GM18505 (cell line): ENCODE measurements at regions not wholly inside any gene's neighbourhood (a gene's known extent, or its start where the extent isn't known, plus 50 kb on each side); places are given as distances from the start of the nearest gene placed in this dataset.

Experiments used
- ATAC-seq: cut with Tn5 transposase; IDR thresholded peaks from one replicate; pipeline ENCODE4 v1.9.1; 2021; ENCODE audit not compliant: unreplicated experiment
- POLR2A ChIP-seq: IDR thresholded peaks from 4 replicates; pipeline ENCODE4 v1.6.1; 2011; ENCODE audit warnings: borderline replicate concordance; ENCODE audit not compliant: insufficient read depth, insufficient read length; ENCODE audit errors: extremely low read depth

DNA sequence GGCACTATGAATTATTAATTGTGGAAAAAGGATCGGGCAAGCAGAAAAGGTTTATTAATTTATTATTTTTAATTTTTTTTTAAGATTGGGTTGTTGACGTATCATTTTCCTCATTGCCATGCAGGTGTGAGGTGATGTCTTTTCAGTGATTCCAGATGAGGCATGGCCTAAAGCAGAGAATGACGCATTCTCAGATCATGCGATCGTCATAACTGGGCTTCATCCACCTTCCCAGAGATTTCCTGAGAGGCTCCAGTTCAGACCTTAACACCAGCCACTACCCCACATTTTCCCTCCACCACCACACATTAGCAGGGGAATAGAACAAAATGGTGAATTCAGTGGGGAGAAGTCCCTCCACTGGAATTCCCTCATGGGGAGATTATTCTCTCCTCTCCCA, 518.4 kb upstream of the SPHKAP start:
- no peak for ATAC-seq
- no peak for TF ChIP-seq POLR2A

- ATAC-seq: no peak
- TF ChIP-seq POLR2A: no peak
Measured at GRCh38 chr2:228699400-228699799, 517.9 kb upstream of the SPHKAP start.

GRCh38 chr2:228698963-228699362, 517.5 kb upstream of the SPHKAP start:
- TF ChIP-seq POLR2A: no peak
- no peak for ATAC-seq

GRCh38 chr2:228697456-228697855, 516.0 kb upstream of the SPHKAP start:
- no peak for ATAC-seq
- no peak for TF ChIP-seq POLR2A

DNA sequence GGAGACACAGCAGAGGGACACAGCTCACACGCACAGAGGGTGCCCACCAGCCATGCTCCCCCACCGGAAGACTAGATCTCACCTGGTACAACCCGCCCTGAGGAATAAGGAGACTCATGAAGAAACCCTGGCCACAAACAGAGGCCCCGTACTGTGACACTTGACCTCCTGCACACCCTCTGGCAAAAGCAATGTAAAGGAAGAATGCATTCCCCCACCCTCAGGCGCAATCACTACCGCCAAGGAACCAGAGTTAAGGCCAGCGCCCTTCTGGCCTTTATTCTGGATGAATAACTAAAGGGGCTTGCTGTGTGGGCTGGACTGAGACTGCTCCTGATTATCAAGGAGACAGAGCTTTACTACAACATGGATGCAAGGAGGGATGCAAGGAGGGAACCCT, 509.2 kb upstream of the SPHKAP start:
- ATAC-seq: no peak
- no peak for TF ChIP-seq POLR2A

DNA sequence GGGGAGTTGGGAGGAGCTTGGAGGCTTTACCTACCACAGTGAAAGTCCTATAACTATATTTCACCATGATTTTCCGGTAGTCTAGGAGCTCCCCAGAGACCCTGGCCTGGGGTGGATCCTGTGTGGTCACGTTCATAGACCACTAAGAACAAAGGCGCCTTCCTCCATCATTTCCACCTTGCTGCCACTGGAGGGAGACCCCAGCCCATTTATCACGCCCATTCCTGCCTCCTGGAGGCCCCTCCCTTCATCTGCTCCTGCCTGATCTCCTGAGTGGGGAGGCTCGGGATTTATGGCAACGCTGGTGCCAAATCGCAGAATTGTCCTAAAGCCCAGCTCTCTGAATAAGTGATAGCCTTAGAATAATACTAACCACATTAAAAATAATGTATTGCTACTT, 507.6 kb upstream of the SPHKAP start:
- no peak for TF ChIP-seq POLR2A
- ATAC-seq: no peak

DNA sequence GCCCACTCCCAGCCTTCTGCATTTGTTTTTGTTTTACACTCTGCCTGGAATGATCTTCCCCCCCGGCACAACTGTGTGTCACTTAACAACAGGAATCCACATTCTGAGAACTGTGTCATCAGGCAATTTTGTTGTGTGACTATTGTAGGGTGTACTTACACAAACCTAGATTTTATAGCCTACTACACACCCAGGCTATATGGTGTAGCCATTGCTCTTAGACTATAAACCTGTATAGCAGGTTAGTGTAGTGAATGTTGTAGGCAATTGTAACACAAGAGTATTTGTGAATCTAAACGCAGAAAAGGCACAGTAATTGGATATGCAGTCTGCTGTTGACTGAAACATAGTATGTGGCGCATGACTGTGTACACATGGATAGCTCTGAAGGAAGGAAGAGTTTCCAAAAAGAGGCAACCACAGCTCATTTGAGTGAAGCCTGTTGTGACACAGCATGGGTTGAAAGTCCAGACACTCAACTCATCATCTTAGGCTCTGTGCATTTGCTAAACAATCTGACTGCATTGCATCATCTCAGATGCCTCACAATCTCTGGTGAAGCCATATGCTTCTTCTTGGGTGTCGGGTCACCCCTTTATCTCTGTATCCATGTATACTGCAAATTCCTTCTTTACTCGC, 506.6 kb upstream of the SPHKAP start:
- no peak for TF ChIP-seq POLR2A
- no peak for ATAC-seq

DNA sequence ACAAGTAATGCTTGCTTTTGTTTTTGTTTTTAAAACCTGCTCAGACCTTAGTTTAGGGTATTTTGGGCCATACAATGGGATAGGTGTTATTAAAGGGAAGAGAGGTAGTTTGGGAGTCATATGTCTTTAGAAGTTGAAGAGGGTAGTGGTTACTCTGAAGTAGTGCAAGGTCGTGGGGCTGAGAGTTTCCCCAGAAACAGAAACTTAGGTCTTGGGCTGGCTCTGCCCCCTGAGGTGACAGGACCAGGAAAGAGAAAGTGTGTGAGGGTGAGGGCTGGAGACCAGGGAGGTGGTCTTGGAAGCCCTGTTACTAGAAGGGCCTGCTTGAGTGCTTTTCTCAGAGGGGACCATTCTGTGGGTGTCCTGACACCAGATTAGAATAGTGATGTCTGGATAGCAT, 500.5 kb upstream of the SPHKAP start:
- no peak for ATAC-seq

GRCh38 chr2:228681426-228681825, 499.9 kb upstream of the SPHKAP start:
- TF ChIP-seq POLR2A: no peak

More for the DNA sequence above, 500.5 kb upstream of the SPHKAP start:
- no peak for TF ChIP-seq POLR2A

DNA sequence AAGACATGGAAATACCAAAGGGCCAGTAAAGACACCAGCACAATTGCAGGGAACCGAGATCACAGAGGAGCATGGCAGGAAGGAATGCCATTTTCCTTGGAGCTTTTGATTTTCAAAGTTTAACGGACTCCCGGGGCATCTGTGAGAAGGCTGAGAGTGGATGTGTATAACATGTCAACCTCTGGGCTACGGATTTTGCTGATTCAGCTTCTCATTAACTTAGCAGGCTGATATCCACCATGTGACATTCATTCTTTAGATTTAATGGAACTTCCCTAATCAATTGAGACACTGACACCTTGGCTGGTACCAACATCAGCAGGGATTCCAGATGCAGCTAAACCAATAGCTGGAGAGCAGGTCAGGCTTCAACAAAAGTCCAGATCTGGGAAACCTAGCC, 496.6 kb upstream of the SPHKAP start:
- no peak for TF ChIP-seq POLR2A
- ATAC-seq: no peak

More at GRCh38 chr2:228681426-228681825, 499.9 kb upstream of the SPHKAP start:
- no peak for ATAC-seq

DNA sequence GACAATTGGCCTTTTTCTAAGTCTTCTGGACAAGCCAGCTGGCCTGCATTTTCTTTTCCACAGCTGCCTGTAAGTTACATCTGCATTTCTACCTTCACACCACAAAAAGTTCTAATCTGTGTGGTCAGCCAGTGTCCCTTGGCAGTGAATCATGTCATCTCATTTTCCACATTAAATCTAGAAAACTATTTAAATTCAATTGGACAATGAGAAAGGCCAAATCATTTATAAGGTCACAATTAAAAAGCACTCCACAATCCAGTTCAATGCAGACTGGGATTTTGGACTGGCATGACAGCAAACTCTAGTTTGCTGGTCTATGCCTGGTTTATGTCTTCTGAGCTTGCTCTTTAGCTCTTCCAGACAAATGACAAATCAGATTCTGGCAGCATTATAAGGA, 494.2 kb upstream of the SPHKAP start:
- TF ChIP-seq POLR2A: no peak
- no peak for ATAC-seq

DNA sequence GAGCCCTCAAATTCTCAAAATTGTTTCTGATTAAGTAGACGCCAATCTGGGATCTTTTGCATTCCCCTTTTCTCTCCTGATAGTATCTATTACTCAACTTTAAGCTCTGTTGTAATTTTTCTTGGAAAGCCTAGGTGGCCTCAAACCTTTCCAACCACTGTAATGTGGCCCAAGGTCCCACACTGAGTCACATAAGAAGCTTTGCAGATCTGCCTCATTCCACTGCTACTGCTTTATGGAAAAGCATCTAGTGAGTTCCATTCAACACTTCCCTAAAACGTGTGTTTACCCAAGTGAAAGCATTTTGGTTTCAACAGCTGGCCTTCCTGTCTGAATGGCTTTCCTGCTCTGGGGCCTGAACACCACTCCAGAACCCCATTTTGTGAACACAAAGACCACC, 493.6 kb upstream of the SPHKAP start:
- ATAC-seq: no peak

DNA sequence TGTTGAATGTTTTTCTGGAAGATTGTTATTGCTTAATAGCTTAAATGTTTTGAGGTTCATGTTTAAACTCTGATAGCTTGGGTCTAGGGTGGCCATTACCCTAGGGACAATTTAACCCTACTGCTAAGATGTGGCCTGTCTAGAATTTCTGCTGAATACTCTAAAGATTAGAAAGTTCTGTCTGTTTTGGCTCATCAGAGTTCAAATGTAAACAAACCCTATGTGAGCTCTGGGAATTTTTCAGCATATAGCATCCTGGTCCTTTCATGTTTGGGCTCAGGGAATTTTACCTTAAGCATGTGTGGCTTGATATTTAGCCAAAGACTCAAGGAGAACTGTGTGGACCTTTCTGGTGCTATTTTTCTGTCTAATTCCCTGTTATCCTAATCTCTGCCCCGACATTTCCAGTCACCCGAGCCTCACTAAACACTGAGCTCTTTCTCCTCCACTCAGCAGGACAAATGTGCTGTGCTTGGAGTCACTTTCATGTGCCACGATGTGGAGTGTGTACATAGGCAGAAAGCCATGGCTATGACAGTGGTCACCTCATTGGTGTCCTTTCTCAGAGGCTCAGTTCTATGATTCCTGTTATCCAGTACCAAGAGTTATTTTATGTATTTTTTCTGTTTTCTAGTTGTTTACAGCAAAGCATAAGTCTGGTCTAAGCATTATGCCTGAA, 492.5 kb upstream of the SPHKAP start:
- no peak for TF ChIP-seq POLR2A
- ATAC-seq: no peak

More for the DNA sequence above, 493.6 kb upstream of the SPHKAP start:
- no peak for TF ChIP-seq POLR2A

DNA sequence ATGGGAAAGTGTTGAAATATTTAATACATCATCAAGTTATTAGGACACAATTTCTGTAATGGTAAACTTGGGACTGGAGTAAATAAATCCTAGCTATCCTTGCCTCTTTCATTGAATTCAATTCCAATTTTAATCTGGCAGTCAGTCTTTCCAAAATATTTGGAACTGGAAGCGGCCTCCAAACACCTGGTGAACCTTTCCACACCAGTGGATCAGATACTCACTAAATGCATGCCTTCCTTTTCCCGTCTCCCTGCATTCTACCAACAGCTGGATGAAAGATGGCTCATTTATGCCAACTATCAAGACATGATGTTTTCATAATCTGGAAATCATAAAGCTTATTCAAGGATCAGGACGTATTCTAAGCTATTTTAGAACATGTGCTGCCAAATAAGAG, 488.2 kb upstream of the SPHKAP start:
- no peak for TF ChIP-seq POLR2A
- ATAC-seq: no peak
